HG03575 (cell line): ENCODE measurements at regions not wholly inside any gene's neighbourhood (a gene's known extent, or its start where the extent isn't known, plus 50 kb on each side); places are given as distances from the start of the nearest gene placed in this dataset.

Experiments used
- ATAC-seq: cut with Tn5 transposase; IDR thresholded peaks from one replicate; pipeline ENCODE4 v1.9.1; 2021; ENCODE audit not compliant: unreplicated experiment, insufficient number of reproducible peaks, low FRiP score; ENCODE audit errors: extremely low read depth

- ATAC-seq = no peak
These were observed 272.0 kb upstream of the ZNF462 start for GRCh38 chr9:106590759-106591505.

GRCh38 chr9:106593201-106593600, 269.8 kb upstream of the ZNF462 start:
- no peak for ATAC-seq

DNA sequence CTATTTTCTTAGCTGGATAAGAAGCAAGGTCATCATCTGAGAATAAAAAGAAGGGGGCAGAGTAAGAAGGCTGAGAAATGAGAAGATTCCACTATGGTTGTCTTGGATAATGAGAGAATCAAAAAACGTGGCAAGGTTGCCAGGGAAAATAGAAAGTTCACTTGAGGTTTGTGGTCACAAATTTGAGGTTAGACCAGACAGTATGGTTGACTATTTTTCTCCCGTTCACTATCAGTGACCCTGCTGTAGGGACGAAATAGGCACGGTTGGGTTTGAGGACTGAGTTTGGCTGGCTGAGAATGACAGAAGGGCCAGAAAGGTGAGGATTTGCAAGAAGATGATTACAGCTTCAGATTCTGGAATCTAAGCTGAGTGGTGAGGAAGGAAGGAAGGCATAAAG, 266.0 kb upstream of the ZNF462 start:
- no peak for ATAC-seq

DNA sequence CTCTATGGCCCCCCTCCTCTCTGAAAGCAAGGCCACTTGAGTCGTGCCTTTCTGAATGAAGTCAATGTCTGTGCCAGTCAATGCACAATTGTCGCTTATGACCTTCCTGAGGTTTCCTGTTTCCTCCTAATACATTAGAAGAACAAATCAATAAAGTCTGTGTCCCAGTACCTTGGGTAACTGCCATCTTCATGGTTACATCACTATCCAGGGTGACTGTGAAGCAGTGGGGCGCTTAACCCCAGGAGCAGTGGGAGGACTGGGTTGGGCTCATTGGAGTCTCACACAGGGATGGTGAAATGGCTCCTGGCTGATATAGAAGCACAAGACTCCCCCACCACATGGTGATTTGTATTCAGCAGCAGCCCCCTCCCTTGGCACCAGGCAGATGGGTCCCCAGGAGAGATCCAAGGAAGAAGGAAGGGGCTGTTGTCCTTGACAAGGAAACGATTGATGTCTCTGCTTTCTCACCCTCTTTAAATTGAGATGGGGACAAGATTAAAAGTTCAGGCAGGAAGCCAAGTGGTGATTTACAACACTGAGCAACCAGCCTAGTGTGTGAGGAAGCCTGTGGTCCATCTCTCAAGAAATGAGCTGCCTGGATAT, 261.9 kb upstream of the ZNF462 start:
- no peak for ATAC-seq

DNA sequence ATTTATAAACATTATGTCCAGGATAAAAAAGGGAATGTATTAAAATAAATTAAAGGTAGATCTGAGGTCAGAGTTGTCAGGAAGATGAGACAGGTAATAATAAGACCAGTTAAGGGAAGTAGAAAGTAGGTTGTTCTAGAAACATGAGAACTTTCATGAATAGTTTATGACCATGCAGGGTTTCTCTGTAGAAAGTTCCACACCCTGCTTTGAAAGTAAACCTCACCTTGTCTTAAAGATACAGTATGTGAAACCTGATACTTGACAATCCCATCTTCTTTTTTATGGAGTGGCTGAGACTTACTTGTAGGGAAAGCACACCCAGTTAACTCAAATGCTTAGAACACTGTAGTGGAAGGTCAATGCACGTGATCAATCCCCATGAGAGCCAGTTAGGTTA, 260.6 kb upstream of the ZNF462 start:
- no peak for ATAC-seq

GRCh38 chr9:106613250-106613737, 249.7 kb upstream of the ZNF462 start:
- ATAC-seq = no peak

GRCh38 chr9:106615118-106615889, 247.7 kb upstream of the ZNF462 start:
- ATAC-seq = no peak

- no peak for ATAC-seq
These were observed 246.9 kb upstream of the ZNF462 start for GRCh38 chr9:106616026-106616425.

GRCh38 chr9:106616851-106617345, 246.1 kb upstream of the ZNF462 start:
- no peak for ATAC-seq

DNA sequence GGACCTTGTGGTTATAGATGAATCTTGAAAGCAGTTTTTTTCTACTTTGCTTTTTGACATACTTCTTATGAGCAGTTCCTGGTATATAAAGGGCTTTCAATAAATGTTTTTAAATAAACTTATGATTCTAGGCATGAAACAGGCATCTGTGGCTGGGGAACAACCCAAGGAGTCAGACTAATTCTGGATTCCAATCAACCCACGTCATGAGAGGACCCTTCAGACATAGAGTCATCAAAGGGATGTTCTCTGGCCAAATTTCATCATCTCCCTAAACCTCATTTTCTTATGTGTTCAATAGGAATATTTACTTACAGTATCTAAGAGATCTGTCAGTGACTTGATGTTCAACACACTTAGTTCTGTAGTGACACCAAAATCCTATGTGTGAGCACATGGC, 243.8 kb upstream of the ZNF462 start:
- ATAC-seq = no peak

- ATAC-seq = no peak
These were observed 242.9 kb upstream of the ZNF462 start for GRCh38 chr9:106620081-106620480.

DNA sequence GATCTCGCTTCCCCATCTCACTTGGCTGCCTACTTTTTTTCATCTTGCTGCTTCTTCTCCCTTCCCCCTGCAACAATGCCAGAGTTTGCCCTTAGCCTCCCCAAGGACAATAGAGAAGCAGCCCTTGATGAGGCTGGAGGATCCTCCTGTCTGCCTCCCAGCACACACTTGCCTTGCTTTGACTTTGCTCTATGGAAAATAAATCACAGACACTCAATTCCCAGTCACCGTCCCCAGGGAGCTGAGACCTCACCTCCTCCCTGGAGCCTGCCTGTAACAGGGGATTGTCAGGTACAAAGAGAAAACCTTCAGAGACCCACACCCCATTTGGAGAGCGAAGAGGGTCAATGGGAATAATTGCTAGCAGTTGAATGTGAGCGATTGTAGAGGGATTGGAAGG, 242.1 kb upstream of the ZNF462 start:
- no peak for ATAC-seq

DNA sequence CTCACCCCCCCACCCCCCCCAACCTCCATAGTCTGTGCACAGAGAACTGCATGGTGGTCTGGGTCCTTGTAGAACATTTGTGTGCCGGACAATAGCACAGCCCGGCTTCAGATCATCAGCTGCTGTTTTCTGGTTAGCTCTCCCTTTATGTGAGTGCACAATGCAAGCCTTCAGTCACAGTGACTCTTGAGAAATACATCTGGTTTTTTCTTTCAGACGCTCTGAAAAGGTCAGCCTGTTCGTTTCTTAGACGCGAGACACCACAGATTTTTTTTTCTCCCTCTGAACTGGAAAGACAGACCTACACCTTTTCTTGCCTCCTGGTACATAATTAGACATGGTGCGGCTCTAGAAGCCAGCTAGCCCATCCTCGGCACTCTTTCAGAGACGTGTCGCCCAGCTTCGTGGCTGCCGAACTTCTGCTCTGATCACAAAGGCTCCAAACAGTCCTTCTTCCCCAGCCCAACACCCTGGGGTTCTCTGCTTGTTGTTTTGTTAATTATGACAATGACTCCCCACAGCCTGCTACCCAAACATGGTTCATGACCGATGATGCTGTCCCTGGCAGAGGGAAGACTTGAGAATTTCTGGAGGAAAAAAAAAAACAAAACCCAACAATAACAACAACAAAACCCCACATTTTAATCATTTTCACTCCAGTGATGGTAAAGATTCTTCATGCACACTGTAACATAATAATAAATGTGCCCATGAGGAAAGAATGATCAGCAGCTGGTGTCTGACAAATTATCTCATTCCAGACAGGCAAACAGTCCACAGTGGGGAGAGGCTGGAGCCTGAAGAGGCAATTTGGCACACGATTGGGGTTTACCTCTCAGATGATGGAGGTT, 241.4 kb upstream of the ZNF462 start:
- ATAC-seq = no peak

- ATAC-seq = no peak
These were observed 240.8 kb upstream of the ZNF462 start for GRCh38 chr9:106622164-106622487.

DNA sequence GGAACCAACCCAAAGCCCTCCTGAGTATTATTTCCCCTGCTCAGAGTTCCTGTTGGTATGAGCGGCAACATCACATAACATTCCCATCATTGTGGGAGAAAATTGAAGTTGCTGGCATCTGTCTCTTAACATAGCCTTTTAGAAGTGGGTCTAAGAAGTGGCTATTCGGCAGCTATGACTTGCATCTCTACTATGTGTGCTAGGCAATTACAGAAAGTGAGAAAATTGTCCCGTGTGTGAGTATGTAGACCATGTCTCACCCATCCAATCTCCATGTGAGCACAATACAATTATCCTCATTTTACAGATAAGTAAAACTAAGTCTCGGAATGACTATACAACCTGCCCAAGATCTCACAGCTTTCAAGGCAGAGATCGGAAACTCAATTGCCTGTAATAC, 239.4 kb upstream of the ZNF462 start:
- no peak for ATAC-seq

DNA sequence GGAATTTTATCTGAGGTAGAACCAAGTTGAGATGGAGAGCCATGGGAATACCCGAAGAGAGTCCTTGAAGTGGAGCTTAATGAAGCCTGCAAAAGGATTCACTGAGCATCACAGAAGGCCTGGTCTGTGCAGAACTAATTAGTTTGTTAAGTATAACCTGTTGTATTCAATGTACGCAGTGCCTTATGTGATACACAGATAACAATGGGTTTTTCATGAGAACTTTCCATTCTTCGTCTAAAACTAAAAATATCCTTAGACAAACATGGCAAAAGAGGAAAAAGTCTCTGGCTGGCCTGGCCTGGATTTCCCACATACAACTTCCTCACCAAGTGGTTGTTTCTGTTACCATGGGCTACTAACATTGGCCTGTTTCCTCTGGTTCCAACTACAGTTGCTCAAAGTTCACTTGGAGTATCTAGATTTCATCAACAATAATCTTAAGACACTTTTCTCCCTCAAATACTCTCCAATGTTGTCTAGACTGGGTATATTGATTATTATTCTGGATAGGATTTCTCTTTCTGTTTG, 237.6 kb upstream of the ZNF462 start:
- ATAC-seq = no peak

- no peak for ATAC-seq
These were observed 236.0 kb upstream of the ZNF462 start for GRCh38 chr9:106626936-106627335.

GRCh38 chr9:106632621-106633020, 230.3 kb upstream of the ZNF462 start:
- ATAC-seq = no peak

DNA sequence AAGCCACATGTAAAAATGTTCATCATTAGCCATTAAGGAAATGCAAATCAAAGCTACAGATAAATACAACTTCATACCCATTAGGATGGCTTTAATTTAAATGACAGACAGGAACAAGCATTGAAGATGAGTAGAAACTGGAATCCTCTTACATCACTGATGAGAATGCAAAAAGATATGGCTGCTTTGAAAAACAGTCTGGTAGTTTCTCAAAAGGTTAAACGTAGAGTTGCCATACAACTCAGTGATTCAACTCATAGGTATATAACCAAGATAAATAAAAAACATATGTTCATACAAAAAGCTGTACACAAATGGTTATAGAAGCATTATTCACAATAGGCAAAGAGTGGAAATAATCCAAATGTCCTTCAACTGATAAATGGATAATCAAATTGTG, 228.8 kb upstream of the ZNF462 start:
- ATAC-seq = no peak
